ENCODE measurements at regions not wholly inside any gene's neighbourhood (a gene's known extent, or its start where the extent isn't known, plus 50 kb on each side); places are given as distances from the start of the nearest gene placed in this dataset.

DNA sequence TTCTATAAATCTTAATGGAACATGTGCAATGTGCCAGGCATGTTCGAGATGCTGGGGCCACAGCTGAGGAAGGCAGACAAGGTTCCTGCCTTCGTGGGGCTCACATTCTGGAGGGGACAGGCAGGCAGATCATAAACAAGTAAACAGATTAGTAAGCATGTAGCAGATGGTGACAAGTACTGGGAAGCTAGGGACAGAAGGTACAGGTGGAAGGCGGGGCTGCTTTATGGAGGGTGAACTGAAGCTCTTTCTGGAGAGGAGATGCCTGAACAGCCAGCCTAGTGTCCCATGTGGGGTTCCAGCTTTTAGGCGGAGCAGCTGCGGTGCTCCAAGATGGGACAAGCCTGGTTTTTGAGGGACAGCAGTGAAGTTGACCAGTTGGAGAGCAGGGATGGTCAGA is 74.7 kb upstream of the SNRK start:
- TF ChIP-seq CTCF (IDR thresholded peaks at IDR 0.05; ENCODE audit: extremely low read depth in 1 of 2, insufficient read depth in 1 of 2, low read depth in 1 of 2, low read length in 2 of 2) (no peak), EZH2 (IDR thresholded peaks at IDR 0.05; ENCODE audit: borderline replicate concordance, low read depth, low read length, severe bottlenecking) (no peak), JUN (IDR thresholded peaks at IDR 0.05; ENCODE audit: borderline replicate concordance, insufficient read depth, insufficient read length, low read depth) (no peak), POLR2A (IDR thresholded peaks at IDR 0.05; ENCODE audit: low read depth, low read length) (no peak), POLR2AphosphoS5 (IDR thresholded peaks at IDR 0.05; ENCODE audit: insufficient read depth, low read depth, low read length) (no peak), FOS (IDR thresholded peaks at IDR 0.05; ENCODE audit: borderline replicate concordance, insufficient read depth, low read length) (no peak)
- TF ChIP-seq, protein P1, sequence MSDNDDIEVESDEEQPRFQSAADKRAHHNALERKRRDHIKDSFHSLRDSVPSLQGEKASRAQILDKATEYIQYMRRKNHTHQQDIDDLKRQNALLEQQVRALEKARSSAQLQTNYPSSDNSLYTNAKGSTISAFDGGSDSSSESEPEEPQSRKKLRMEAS (IDR thresholded peaks at IDR 0.05; ENCODE audit: insufficient read depth, insufficient read length): no peak
